A673 (cell line): ENCODE measurements at regions not wholly inside any gene's neighbourhood (a gene's known extent, or its start where the extent isn't known, plus 50 kb on each side); places are given as distances from the start of the nearest gene placed in this dataset.
"Not testable (repeated sequence)": the region's sequence is repeated elsewhere in the genome, so short reads cannot be mapped to it uniquely, and the experiment has no call there.

Experiments
- BruUV-seq: library from RNA; stranded (reverse); fragments of 400-500 nt; replicated peaks from 2 replicates; lab custom pipeline; 2021; lab: Mats Ljungman, UMichigan
- CTCF ChIA-PET: fragments of 300-600 bp; sonication (Branson Sonifier 250); formaldehyde crosslinking; loops from one replicate; lab custom pipeline; 2022; ENCODE audit warnings: antibody characterized with exemption; lab: Charles Lee
- POLR2A ChIA-PET: fragments of 300-600 bp; sonication (Branson Sonifier 250); formaldehyde crosslinking; loops from one replicate; lab custom pipeline; 2022; ENCODE audit warnings: antibody characterized with exemption; ENCODE audit not compliant: low non-redundant PET; lab: Charles Lee
- DNase-seq: peaks from one replicate; pipeline ENCODE4 v3.0.0-alpha.2; 2015; ENCODE audit warnings: low spot score
- H3K27ac ChIP-seq: fragments of 200-600 bp; sonication (generic); 2 replicates; pipeline ENCODE4 v1.5.1; 2016; ENCODE audit warnings: mixed run types, low read depth, mild to moderate bottlenecking, mixed read lengths, antibody characterized with exemption, low read length; ENCODE audit not compliant: poor library complexity, severe bottlenecking
- H3K27me3 ChIP-seq: fragments of 200-600 bp; sonication (generic); replicated peaks from 2 replicates; pipeline ENCODE4 v1.6.1; 2017; ENCODE audit warnings: mixed run types, low read depth, mild to moderate bottlenecking, mixed read lengths, antibody characterized with exemption, low read length; ENCODE audit not compliant: insufficient read depth, poor library complexity
- H3K36me3 ChIP-seq: fragments of 200-600 bp; sonication (generic); 2 replicates; pipeline ENCODE4 v1.6.1; 2016; ENCODE audit warnings: mixed run types, mild to moderate bottlenecking, mixed read lengths, antibody characterized with exemption, low read length; ENCODE audit not compliant: insufficient read depth, poor library complexity, severe bottlenecking
- H3K4me1 ChIP-seq: fragments of 200-600 bp; sonication (generic); 2 replicates; pipeline ENCODE4 v1.6.1; 2017; ENCODE audit warnings: mixed run types, mild to moderate bottlenecking, mixed read lengths, antibody characterized with exemption, low read length; ENCODE audit not compliant: insufficient read depth, poor library complexity, severe bottlenecking
- H3K4me3 ChIP-seq: fragments of 200-600 bp; sonication (generic); 2 replicates; pipeline ENCODE4 v1.5.1; 2016; ENCODE audit warnings: low read depth, mixed run types, mild to moderate bottlenecking, mixed read lengths, low read length; ENCODE audit not compliant: poor library complexity, severe bottlenecking
- H3K9me3 ChIP-seq: fragments of 200-600 bp; sonication (generic); 2 replicates; pipeline ENCODE4 v1.6.1; 2016; ENCODE audit warnings: mixed run types, low read depth, mild to moderate bottlenecking, mixed read lengths, antibody characterized with exemption, low read length; ENCODE audit not compliant: poor library complexity, severe bottlenecking
- EZH2 ChIP-seq: fragments of 200-600 bp; sonication (generic); IDR thresholded peaks from 2 replicates; pipeline ENCODE4 v1.6.1; 2017; ENCODE audit warnings: borderline replicate concordance, low read depth, mild to moderate bottlenecking, mixed read lengths, antibody characterized with exemption, low read length; ENCODE audit not compliant: poor library complexity, severe bottlenecking
- intact Hi-C: fragments of 100-400 bp; cut with micrococcal nuclease; formaldehyde crosslinking; loops from one replicate; pipeline ENCODE4 v1.10.0; 2022; ENCODE audit not compliant: unreplicated experiment
- TF ChIP-seq, protein P1 (sequence below): fragments of 300-800, 200-600 bp; sonication (generic); conservative IDR thresholded peaks from 2 replicates; pipeline ENCODE4 v1.5.1; 2017; ENCODE audit warnings: low read depth, mild to moderate bottlenecking, antibody characterized with exemption, low read length, moderate library complexity, mixed read lengths

DNA sequence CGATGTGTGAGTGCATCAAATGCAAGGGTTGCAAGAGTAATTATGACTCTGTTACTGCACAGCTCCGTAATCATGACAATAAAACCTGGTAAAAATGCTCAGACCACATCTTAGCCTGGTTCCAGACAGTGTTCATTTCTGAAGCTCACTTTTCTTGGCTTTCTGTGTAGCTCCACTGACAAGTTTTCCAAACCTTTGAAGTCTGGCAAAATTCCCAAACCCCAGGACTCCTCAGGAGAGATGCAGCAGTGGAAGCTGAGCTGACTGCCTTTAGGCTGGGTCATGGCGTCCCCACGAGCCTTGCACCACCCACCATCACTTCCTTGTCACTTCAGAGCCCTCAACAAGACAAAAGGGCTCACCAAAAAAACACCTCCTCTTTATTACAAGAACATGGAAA lies 131.6 kb upstream of the TAS2R1 start:
- Histone ChIP-seq H3K9me3 (no peaks in the 10 kb centered on the region), H3K4me1 (no peaks in the 10 kb centered on the region), H3K27me3 (no peaks in the 10 kb centered on the region), H3K36me3 (no peaks in the 10 kb centered on the region), H3K4me3 (no peak overlapping the region), H3K27ac (no peak overlapping the region)
- ChIA-PET POLR2A (no interaction called here), CTCF (no interaction called here)
- no peak for TF ChIP-seq EZH2
- TF ChIP-seq, protein P1, sequence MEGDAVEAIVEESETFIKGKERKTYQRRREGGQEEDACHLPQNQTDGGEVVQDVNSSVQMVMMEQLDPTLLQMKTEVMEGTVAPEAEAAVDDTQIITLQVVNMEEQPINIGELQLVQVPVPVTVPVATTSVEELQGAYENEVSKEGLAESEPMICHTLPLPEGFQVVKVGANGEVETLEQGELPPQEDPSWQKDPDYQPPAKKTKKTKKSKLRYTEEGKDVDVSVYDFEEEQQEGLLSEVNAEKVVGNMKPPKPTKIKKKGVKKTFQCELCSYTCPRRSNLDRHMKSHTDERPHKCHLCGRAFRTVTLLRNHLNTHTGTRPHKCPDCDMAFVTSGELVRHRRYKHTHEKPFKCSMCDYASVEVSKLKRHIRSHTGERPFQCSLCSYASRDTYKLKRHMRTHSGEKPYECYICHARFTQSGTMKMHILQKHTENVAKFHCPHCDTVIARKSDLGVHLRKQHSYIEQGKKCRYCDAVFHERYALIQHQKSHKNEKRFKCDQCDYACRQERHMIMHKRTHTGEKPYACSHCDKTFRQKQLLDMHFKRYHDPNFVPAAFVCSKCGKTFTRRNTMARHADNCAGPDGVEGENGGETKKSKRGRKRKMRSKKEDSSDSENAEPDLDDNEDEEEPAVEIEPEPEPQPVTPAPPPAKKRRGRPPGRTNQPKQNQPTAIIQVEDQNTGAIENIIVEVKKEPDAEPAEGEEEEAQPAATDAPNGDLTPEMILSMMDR = no peak
- no peak for DNase-seq
- intact Hi-C loops = no loop called here
- BruUV-seq = no TSS peak

DNA sequence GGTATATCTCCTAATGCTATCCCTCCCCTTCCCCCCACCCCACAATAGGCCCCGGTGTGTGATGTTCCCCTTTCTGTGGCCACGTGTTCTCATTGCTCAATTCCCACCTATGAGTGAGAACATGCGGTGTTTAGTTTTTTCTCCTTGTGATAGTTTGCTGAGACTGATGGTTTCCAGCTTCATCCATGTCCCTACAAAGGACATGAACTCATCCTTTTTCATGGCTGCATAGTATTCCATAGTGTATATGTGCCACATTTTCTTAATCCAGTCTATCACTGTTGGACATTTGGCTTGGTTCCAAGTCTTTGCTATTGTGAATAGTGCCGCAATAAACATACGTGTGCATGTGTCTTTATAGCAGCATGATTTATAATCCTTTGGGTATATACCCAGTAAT lies 122.5 kb upstream of the TAS2R1 start:
- CTCF ChIA-PET, intact Hi-C loops: not testable (repeated sequence)

GRCh38 chr5:9743507-9743906 lies 113.4 kb upstream of the TAS2R1 start:
- H3K9me3 ChIP-seq = no peaks in the 10 kb centered on the region
- CTCF ChIA-PET = no interaction called here
- DNase-seq = no peak

More for the DNA sequence above, 122.5 kb upstream of the TAS2R1 start:
- H3K36me3 ChIP-seq, BruUV-seq, H3K27me3 ChIP-seq, DNase-seq, H3K9me3 ChIP-seq, POLR2A ChIA-PET, H3K4me3 ChIP-seq, H3K27ac ChIP-seq, H3K4me1 ChIP-seq: not testable (repeated sequence)

DNA sequence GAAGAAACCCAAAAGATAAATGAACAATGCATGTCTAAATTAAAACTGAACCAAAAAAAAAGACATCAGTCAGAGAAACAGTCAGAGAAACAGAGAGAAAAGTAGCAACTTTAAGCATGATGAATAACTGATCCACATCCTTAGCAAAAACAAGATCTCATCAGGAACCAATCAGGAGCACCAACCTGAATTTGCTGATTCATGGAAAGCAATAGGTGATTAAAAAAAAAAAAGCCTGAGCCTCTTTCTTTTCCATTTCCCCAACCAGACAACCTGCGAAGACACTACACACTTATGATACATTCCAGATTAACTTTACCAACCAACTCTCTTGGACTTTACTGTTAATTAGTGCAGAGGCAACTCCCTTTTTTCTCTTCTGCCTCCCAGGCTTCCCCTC lies 112.7 kb upstream of the TAS2R1 start:
- TF ChIP-seq, protein P1 = no peak
- no peak for TF ChIP-seq EZH2
- Histone ChIP-seq H3K4me3 (no peak overlapping the region), H3K36me3 (no peaks in the 10 kb centered on the region), H3K27me3 (peaks cover 8% of the 10 kb centered on the region), H3K4me1 (no peaks in the 10 kb centered on the region), H3K9me3 (no peaks in the 10 kb centered on the region), H3K27ac (no peak overlapping the region)
- DNase-seq = no peak
- POLR2A ChIA-PET = no interaction called here
- CTCF ChIA-PET = no interaction called here
- BruUV-seq = no TSS peak
- intact Hi-C loops = no loop called here

More at GRCh38 chr5:9743507-9743906, 113.4 kb upstream of the TAS2R1 start:
- intact Hi-C loops = no loop called here
- BruUV-seq = no TSS peak
- Histone ChIP-seq H3K36me3 (no peaks in the 10 kb centered on the region), H3K4me1 (no peaks in the 10 kb centered on the region), H3K27me3 (peaks cover 8% of the 10 kb centered on the region), H3K27ac (no peak overlapping the region), H3K4me3 (no peak overlapping the region)
- POLR2A ChIA-PET = no interaction called here
- no peak for TF ChIP-seq EZH2
- TF ChIP-seq, protein P1 = no peak
